ENCODE measurements at regions not wholly inside any gene's neighbourhood (a gene's known extent, or its start where the extent isn't known, plus 50 kb on each side); places are given as distances from the start of the nearest gene placed in this dataset.

- TF ChIP-seq CTCF (IDR thresholded peaks at IDR 0.05 in 2 of 3, conservative IDR thresholded peaks at IDR 0.05 in 1 of 3; ENCODE audit: control insufficient read depth in 2 of 3, extremely low read depth in 1 of 3, insufficient read depth in 1 of 3, low read depth in 3 of 3, low read length in 3 of 3) (no peak), CBFB (IDR thresholded peaks at IDR 0.05; ENCODE audit: low read depth) (no peak), GATAD2B (conservative IDR thresholded peaks at IDR 0.05; ENCODE audit: low read depth) (no peak), EZH2 (IDR thresholded peaks at IDR 0.05; ENCODE audit: borderline replicate concordance, control insufficient read depth, low read depth, low read length) (no peak), TARDBP (IDR thresholded peaks at IDR 0.05; ENCODE audit: borderline replicate concordance) (no peak)
Measured at GRCh38 chr12:23375621-23376020, 573.8 kb downstream of the SOX5 start (continued).

- Histone ChIP-seq H3K4me1 (ENCODE audit: control insufficient read depth, insufficient read depth, low read length) (no peaks in the 10 kb centered on the region), H2AFZ (ENCODE audit: control insufficient read depth, low read depth, low read length) (no peak overlapping the region), H3K27ac (ENCODE audit: control insufficient read depth, insufficient read depth) (no peak overlapping the region), H3K27me3 (replicated peaks in 1 of 2; ENCODE audit: control insufficient read depth in 2 of 2, insufficient read depth in 2 of 2, low read length in 1 of 2) (no peaks in the 10 kb centered on the region), H3K9me3 (replicated peaks; ENCODE audit: control insufficient read depth, insufficient read depth, low read length) (no peaks in the 10 kb centered on the region), H3K36me3 (ENCODE audit: control insufficient read depth in 2 of 2, insufficient read depth in 2 of 2, low read length in 1 of 2) (no peaks in the 10 kb centered on the region), H3K79me2 (ENCODE audit: control insufficient read depth, insufficient read depth, low read length) (no peaks in the 10 kb centered on the region), H3K4me2 (ENCODE audit: control insufficient read depth, insufficient read depth) (no peak overlapping the region), H4K20me1 (ENCODE audit: control insufficient read depth, insufficient read depth) (no peaks in the 10 kb centered on the region), H3K9ac (ENCODE audit: control insufficient read depth, insufficient read depth, low read length) (no peak overlapping the region), H3K4me3 (no peak overlapping the region)
- ChIA-PET RAD21 (ENCODE audit: unreplicated experiment) (no interaction called here), CTCF (no interaction called here), SMC1A (ENCODE audit: uncharacterized antibody, unreplicated experiment) (no interaction called here), POLR2A (no interaction called here)
- intact Hi-C loops (cut with micrococcal nuclease; ENCODE audit: unreplicated experiment), result no loop called here
- in situ Hi-C loops (cut with MboI), result no loop called here
- FAIRE-seq (no peak), ATAC-seq (peak; percentile 40; the same call in 1 of the 3 replicates), DNase-seq (ENCODE audit: low read depth, low spot score) (no peak)
- no TSS peak for BruUV-seq (replicated peaks)
- 12% methylated on average over 3 of the region's 3 CpGs for WGBS (ENCODE audit: insufficient coverage, insufficient replicate concordance, low lambda C conversion rate, missing lambda C conversion rate)
- TF ChIP-seq SREBF1 (IDR thresholded peaks at IDR 0.05; ENCODE audit: low read length) (no peak), E2F4 (IDR thresholded peaks at IDR 0.05; ENCODE audit: low read depth, low read length) (no peak), TCF7 (IDR thresholded peaks at IDR 0.05; ENCODE audit: borderline replicate concordance) (no peak), ZBED1 (IDR thresholded peaks at IDR 0.05; ENCODE audit: borderline replicate concordance) (no peak), SMARCA5 (IDR thresholded peaks at IDR 0.05) (no peak), E4F1 (IDR thresholded peaks at IDR 0.05; ENCODE audit: borderline replicate concordance, partially characterized antibody) (no peak), SMAD5 (IDR thresholded peaks at IDR 0.05; ENCODE audit: low read depth) (no peak), RCOR1 (conservative IDR thresholded peaks at IDR 0.05; ENCODE audit: low read depth, low read length) (no peak), PAX5 (IDR thresholded peaks at IDR 0.05; ENCODE audit: borderline replicate concordance, low read depth, low read length) (no peak), HDGF (IDR thresholded peaks at IDR 0.05) (no peak)
- TF ChIP-seq, protein P1, sequence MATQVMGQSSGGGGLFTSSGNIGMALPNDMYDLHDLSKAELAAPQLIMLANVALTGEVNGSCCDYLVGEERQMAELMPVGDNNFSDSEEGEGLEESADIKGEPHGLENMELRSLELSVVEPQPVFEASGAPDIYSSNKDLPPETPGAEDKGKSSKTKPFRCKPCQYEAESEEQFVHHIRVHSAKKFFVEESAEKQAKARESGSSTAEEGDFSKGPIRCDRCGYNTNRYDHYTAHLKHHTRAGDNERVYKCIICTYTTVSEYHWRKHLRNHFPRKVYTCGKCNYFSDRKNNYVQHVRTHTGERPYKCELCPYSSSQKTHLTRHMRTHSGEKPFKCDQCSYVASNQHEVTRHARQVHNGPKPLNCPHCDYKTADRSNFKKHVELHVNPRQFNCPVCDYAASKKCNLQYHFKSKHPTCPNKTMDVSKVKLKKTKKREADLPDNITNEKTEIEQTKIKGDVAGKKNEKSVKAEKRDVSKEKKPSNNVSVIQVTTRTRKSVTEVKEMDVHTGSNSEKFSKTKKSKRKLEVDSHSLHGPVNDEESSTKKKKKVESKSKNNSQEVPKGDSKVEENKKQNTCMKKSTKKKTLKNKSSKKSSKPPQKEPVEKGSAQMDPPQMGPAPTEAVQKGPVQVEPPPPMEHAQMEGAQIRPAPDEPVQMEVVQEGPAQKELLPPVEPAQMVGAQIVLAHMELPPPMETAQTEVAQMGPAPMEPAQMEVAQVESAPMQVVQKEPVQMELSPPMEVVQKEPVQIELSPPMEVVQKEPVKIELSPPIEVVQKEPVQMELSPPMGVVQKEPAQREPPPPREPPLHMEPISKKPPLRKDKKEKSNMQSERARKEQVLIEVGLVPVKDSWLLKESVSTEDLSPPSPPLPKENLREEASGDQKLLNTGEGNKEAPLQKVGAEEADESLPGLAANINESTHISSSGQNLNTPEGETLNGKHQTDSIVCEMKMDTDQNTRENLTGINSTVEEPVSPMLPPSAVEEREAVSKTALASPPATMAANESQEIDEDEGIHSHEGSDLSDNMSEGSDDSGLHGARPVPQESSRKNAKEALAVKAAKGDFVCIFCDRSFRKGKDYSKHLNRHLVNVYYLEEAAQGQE (IDR thresholded peaks at IDR 0.05; ENCODE audit: low read depth, low read length), result no peak
Measured at GRCh38 chr12:23376238-23376637, 573.2 kb downstream of the SOX5 start.
